Neural cell (in vitro differentiated cells): ENCODE measurements at regions not wholly inside any gene's neighbourhood (a gene's known extent, or its start where the extent isn't known, plus 50 kb on each side); places are given as distances from the start of the nearest gene placed in this dataset.

Source experiments
- H2AFZ ChIP-seq: fragments of 200-600, 300-800 bp; sonication (generic), shearing (Covaris generic); 2 replicates; pipeline ENCODE4 v1.6.0; 2014; ENCODE audit warnings: low read depth, mild to moderate bottlenecking, antibody characterized with exemption, low read length, moderate library complexity
- H3F3A ChIP-seq: fragments of 200-600 bp; shearing (Covaris generic); 2 replicates; pipeline ENCODE4 v1.6.1; 2016; ENCODE audit warnings: mild to moderate bottlenecking, moderate library complexity, mixed read lengths, antibody characterized with exemption, low read length; ENCODE audit not compliant: insufficient read depth, poor library complexity, severe bottlenecking
- H3K27ac ChIP-seq: fragments of 200-600, 300-800 bp; sonication (generic), shearing (Covaris generic); 2 replicates; pipeline ENCODE4 v1.5.1; 2014; ENCODE audit warnings: mild to moderate bottlenecking, low read length, moderate library complexity
- H3K27me3 ChIP-seq: fragments of 300-800, 200-600 bp; sonication (generic), shearing (Covaris generic); 2 replicates; pipeline ENCODE4 v1.6.0; 2014; ENCODE audit warnings: mild to moderate bottlenecking, low read depth, low read length, moderate library complexity; ENCODE audit not compliant: insufficient read depth
- H3K36me3 ChIP-seq: fragments of 300-800, 200-600 bp; sonication (generic), shearing (Covaris generic); 2 replicates; pipeline ENCODE4 v1.5.1; 2014; ENCODE audit warnings: mild to moderate bottlenecking, antibody characterized with exemption, low read length, moderate library complexity; ENCODE audit not compliant: insufficient read depth
- H3K4me2 ChIP-seq: fragments of 300-800, 200-600 bp; sonication (generic), shearing (Covaris generic); 2 replicates; pipeline ENCODE4 v1.6.0; 2014; ENCODE audit warnings: mild to moderate bottlenecking, low read length
- H3K4me3 ChIP-seq: fragments of 300-800, 200-600 bp; sonication (generic), shearing (Covaris generic); 2 replicates; pipeline ENCODE4 v1.5.1; 2014; ENCODE audit warnings: mild to moderate bottlenecking, low read length, moderate library complexity
- H3K79me2 ChIP-seq: fragments of 200-600 bp; shearing (Covaris generic); replicated peaks from 2 replicates; pipeline ENCODE4 v1.6.0; 2014; ENCODE audit warnings: mild to moderate bottlenecking, low read length, moderate library complexity; ENCODE audit not compliant: insufficient read depth
- H3K9ac ChIP-seq: fragments of 300-800, 200-600 bp; sonication (generic), shearing (Covaris generic); 2 replicates; pipeline ENCODE4 v1.6.1; 2016; ENCODE audit warnings: mild to moderate bottlenecking, low read length, mixed read lengths
- H3K9me2 ChIP-seq: fragments of 200-600 bp; shearing (Covaris generic); 2 replicates; pipeline ENCODE4 v1.6.1; 2016; ENCODE audit warnings: mild to moderate bottlenecking, low read length, mixed read lengths; ENCODE audit not compliant: insufficient read depth
- H3K9me3 ChIP-seq: fragments of 200-600, 300-800 bp; sonication (generic), shearing (Covaris generic); 2 replicates; pipeline ENCODE4 v1.6.1; 2016; ENCODE audit warnings: mild to moderate bottlenecking, mixed run types, low read length, moderate library complexity, mixed read lengths
- H4K20me1 ChIP-seq: fragments of 200-600 bp; shearing (Covaris generic); 2 replicates; pipeline ENCODE4 v1.6.1; 2016; ENCODE audit warnings: mild to moderate bottlenecking, mixed run types; ENCODE audit not compliant: insufficient read depth
- CTCF ChIP-seq: fragments of 450-650 bp; IDR thresholded peaks from 2 replicates; pipeline ENCODE4 v1.5.1; 2014; ENCODE audit warnings: antibody characterized with exemption, mild to moderate bottlenecking, moderate library complexity; ENCODE audit not compliant: poor library complexity, severe bottlenecking
- EP300 ChIP-seq: fragments of 450-650 bp; conservative IDR thresholded peaks from 2 replicates; pipeline ENCODE4 v1.6.1; 2014; ENCODE audit warnings: antibody characterized with exemption, mild to moderate bottlenecking, moderate library complexity; ENCODE audit not compliant: poor library complexity, severe bottlenecking
- EZH2 ChIP-seq: fragments of 200-600, 300-800 bp; shearing (Covaris generic), sonication (generic); IDR thresholded peaks from 2 replicates; pipeline ENCODE4 v1.6.1; 2014; ENCODE audit warnings: antibody characterized with exemption, low read length, borderline replicate concordance, mild to moderate bottlenecking; ENCODE audit not compliant: insufficient read depth, poor library complexity, severe bottlenecking
- MXI1 ChIP-seq: fragments of 450-650 bp; conservative IDR thresholded peaks from 2 replicates; pipeline ENCODE4 v1.6.1; 2014; ENCODE audit warnings: antibody characterized with exemption, mild to moderate bottlenecking; ENCODE audit not compliant: poor library complexity, severe bottlenecking
- POLR2AphosphoS5 ChIP-seq: IDR thresholded peaks from 2 replicates; pipeline ENCODE4 v1.6.1; 2012
- RAD21 ChIP-seq: fragments of 450-650 bp; conservative IDR thresholded peaks from 2 replicates; pipeline ENCODE4 v1.6.1; 2014; ENCODE audit warnings: antibody characterized with exemption, mild to moderate bottlenecking, moderate library complexity
- REST ChIP-seq: IDR thresholded peaks from 2 replicates; pipeline ENCODE4 v1.6.1; 2012; ENCODE audit warnings: borderline replicate concordance
- SMC3 ChIP-seq: fragments of 450-650 bp; conservative IDR thresholded peaks from 2 replicates; pipeline ENCODE4 v1.6.1; 2014; ENCODE audit warnings: antibody characterized with exemption, mild to moderate bottlenecking, moderate library complexity; ENCODE audit not compliant: poor library complexity
- TAF1 ChIP-seq: IDR thresholded peaks from 2 replicates; pipeline ENCODE4 v1.6.1; 2012; ENCODE audit warnings: low read depth

GRCh38 chr22:49329636-49330035 is 498.0 kb downstream of the BRD1 start:
- H3K9ac ChIP-seq = no peak overlapping the region
- no peaks in the 10 kb centered on the region for H3K36me3 ChIP-seq
- H3K9me2 ChIP-seq = no peaks in the 10 kb centered on the region
- H3K9me3 ChIP-seq = peaks cover 5% of the 10 kb centered on the region
- no peak overlapping the region for H2AFZ ChIP-seq
- no peak overlapping the region for H3K4me2 ChIP-seq
- no peaks in the 10 kb centered on the region for H3K79me2 ChIP-seq
- H3K4me3 ChIP-seq = no peak overlapping the region
- no peaks in the 10 kb centered on the region for H3K27me3 ChIP-seq
- H3K27ac ChIP-seq = no peak overlapping the region
- no peak for TF ChIP-seq SMC3
- TF ChIP-seq RAD21 = no peak
- TF ChIP-seq REST = no peak
- no peak for TF ChIP-seq CTCF
- TF ChIP-seq EZH2 = no peak
- TF ChIP-seq POLR2AphosphoS5 = no peak
- TF ChIP-seq EP300 = no peak
- no peaks in the 10 kb centered on the region for H3F3A ChIP-seq
- no peaks in the 10 kb centered on the region for H4K20me1 ChIP-seq

GRCh38 chr22:49328630-49329405 is 498.9 kb downstream of the BRD1 start:
- no peaks in the 10 kb centered on the region for H3K79me2 ChIP-seq
- peaks cover 5% of the 10 kb centered on the region for H3K9me3 ChIP-seq
- H3K4me3 ChIP-seq = no peak overlapping the region
- no peaks in the 10 kb centered on the region for H4K20me1 ChIP-seq
- H3K36me3 ChIP-seq = no peaks in the 10 kb centered on the region
- H2AFZ ChIP-seq = no peak overlapping the region
- no peaks in the 10 kb centered on the region for H3F3A ChIP-seq
- no peak overlapping the region for H3K4me2 ChIP-seq
- no peak overlapping the region for H3K27ac ChIP-seq
- H3K27me3 ChIP-seq = no peaks in the 10 kb centered on the region
- TF ChIP-seq POLR2AphosphoS5 (no peak), RAD21 (no peak), EZH2 (no peak), SMC3 (no peak), REST (no peak), EP300 (no peak), CTCF (no peak), TAF1 (no peak), MXI1 (no peak)
- no peak overlapping the region for H3K9ac ChIP-seq
- H3K9me2 ChIP-seq = no peaks in the 10 kb centered on the region
